Neural cell (in vitro differentiated cells): ENCODE measurements at regions not wholly inside any gene's neighbourhood (a gene's known extent, or its start where the extent isn't known, plus 50 kb on each side); places are given as distances from the start of the nearest gene placed in this dataset.

Source experiments
- H2AFZ ChIP-seq: fragments of 200-600, 300-800 bp; sonication (generic), shearing (Covaris generic); 2 replicates; pipeline ENCODE4 v1.6.0; 2014; ENCODE audit warnings: low read depth, mild to moderate bottlenecking, antibody characterized with exemption, low read length, moderate library complexity
- H3F3A ChIP-seq: fragments of 200-600 bp; shearing (Covaris generic); 2 replicates; pipeline ENCODE4 v1.6.1; 2016; ENCODE audit warnings: mild to moderate bottlenecking, moderate library complexity, mixed read lengths, antibody characterized with exemption, low read length; ENCODE audit not compliant: insufficient read depth, poor library complexity, severe bottlenecking
- H3K27ac ChIP-seq: fragments of 200-600, 300-800 bp; sonication (generic), shearing (Covaris generic); 2 replicates; pipeline ENCODE4 v1.5.1; 2014; ENCODE audit warnings: mild to moderate bottlenecking, low read length, moderate library complexity
- H3K27me3 ChIP-seq: fragments of 300-800, 200-600 bp; sonication (generic), shearing (Covaris generic); 2 replicates; pipeline ENCODE4 v1.6.0; 2014; ENCODE audit warnings: mild to moderate bottlenecking, low read depth, low read length, moderate library complexity; ENCODE audit not compliant: insufficient read depth
- H3K36me3 ChIP-seq: fragments of 300-800, 200-600 bp; sonication (generic), shearing (Covaris generic); 2 replicates; pipeline ENCODE4 v1.5.1; 2014; ENCODE audit warnings: mild to moderate bottlenecking, antibody characterized with exemption, low read length, moderate library complexity; ENCODE audit not compliant: insufficient read depth
- H3K4me2 ChIP-seq: fragments of 300-800, 200-600 bp; sonication (generic), shearing (Covaris generic); 2 replicates; pipeline ENCODE4 v1.6.0; 2014; ENCODE audit warnings: mild to moderate bottlenecking, low read length
- H3K4me3 ChIP-seq: fragments of 300-800, 200-600 bp; sonication (generic), shearing (Covaris generic); 2 replicates; pipeline ENCODE4 v1.5.1; 2014; ENCODE audit warnings: mild to moderate bottlenecking, low read length, moderate library complexity
- H3K79me2 ChIP-seq: fragments of 200-600 bp; shearing (Covaris generic); replicated peaks from 2 replicates; pipeline ENCODE4 v1.6.0; 2014; ENCODE audit warnings: mild to moderate bottlenecking, low read length, moderate library complexity; ENCODE audit not compliant: insufficient read depth
- H3K9ac ChIP-seq: fragments of 300-800, 200-600 bp; sonication (generic), shearing (Covaris generic); 2 replicates; pipeline ENCODE4 v1.6.1; 2016; ENCODE audit warnings: mild to moderate bottlenecking, low read length, mixed read lengths
- H3K9me2 ChIP-seq: fragments of 200-600 bp; shearing (Covaris generic); 2 replicates; pipeline ENCODE4 v1.6.1; 2016; ENCODE audit warnings: mild to moderate bottlenecking, low read length, mixed read lengths; ENCODE audit not compliant: insufficient read depth
- H3K9me3 ChIP-seq: fragments of 200-600, 300-800 bp; sonication (generic), shearing (Covaris generic); 2 replicates; pipeline ENCODE4 v1.6.1; 2016; ENCODE audit warnings: mild to moderate bottlenecking, mixed run types, low read length, moderate library complexity, mixed read lengths
- H4K20me1 ChIP-seq: fragments of 200-600 bp; shearing (Covaris generic); 2 replicates; pipeline ENCODE4 v1.6.1; 2016; ENCODE audit warnings: mild to moderate bottlenecking, mixed run types; ENCODE audit not compliant: insufficient read depth
- EP300 ChIP-seq: fragments of 450-650 bp; conservative IDR thresholded peaks from 2 replicates; pipeline ENCODE4 v1.6.1; 2014; ENCODE audit warnings: antibody characterized with exemption, mild to moderate bottlenecking, moderate library complexity; ENCODE audit not compliant: poor library complexity, severe bottlenecking
- EZH2 ChIP-seq: fragments of 200-600, 300-800 bp; shearing (Covaris generic), sonication (generic); IDR thresholded peaks from 2 replicates; pipeline ENCODE4 v1.6.1; 2014; ENCODE audit warnings: antibody characterized with exemption, low read length, borderline replicate concordance, mild to moderate bottlenecking; ENCODE audit not compliant: insufficient read depth, poor library complexity, severe bottlenecking
- MXI1 ChIP-seq: fragments of 450-650 bp; conservative IDR thresholded peaks from 2 replicates; pipeline ENCODE4 v1.6.1; 2014; ENCODE audit warnings: antibody characterized with exemption, mild to moderate bottlenecking; ENCODE audit not compliant: poor library complexity, severe bottlenecking
- POLR2AphosphoS5 ChIP-seq: IDR thresholded peaks from 2 replicates; pipeline ENCODE4 v1.6.1; 2012
- RAD21 ChIP-seq: fragments of 450-650 bp; conservative IDR thresholded peaks from 2 replicates; pipeline ENCODE4 v1.6.1; 2014; ENCODE audit warnings: antibody characterized with exemption, mild to moderate bottlenecking, moderate library complexity
- SMC3 ChIP-seq: fragments of 450-650 bp; conservative IDR thresholded peaks from 2 replicates; pipeline ENCODE4 v1.6.1; 2014; ENCODE audit warnings: antibody characterized with exemption, mild to moderate bottlenecking, moderate library complexity; ENCODE audit not compliant: poor library complexity
- TAF1 ChIP-seq: IDR thresholded peaks from 2 replicates; pipeline ENCODE4 v1.6.1; 2012; ENCODE audit warnings: low read depth
- TF ChIP-seq, protein P1 (sequence below): IDR thresholded peaks from 2 replicates; pipeline ENCODE4 v1.6.1; 2012; ENCODE audit warnings: borderline replicate concordance

DNA sequence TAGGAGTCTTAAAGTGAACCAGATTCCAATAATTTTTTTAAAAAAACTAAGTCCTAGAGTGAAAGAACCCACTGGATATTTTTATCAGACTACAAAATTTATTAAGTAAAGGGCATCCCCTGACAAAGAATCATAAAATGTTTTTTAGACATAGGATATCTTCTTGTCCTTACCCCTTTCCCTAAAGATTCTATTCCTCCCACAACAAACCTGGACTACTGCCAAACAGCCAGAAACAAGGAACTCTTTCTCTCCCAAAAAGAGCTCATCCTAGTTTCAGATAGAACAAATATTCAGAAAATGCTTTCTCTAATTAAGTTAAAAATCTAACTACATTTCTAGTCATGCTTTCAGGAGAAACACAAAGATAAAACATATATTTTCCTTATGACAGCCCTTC lies 327.1 kb downstream of the FAM181B start:
- H3K4me3 ChIP-seq: no peak overlapping the region
- no peaks in the 10 kb centered on the region for H3K27me3 ChIP-seq
- no peaks in the 10 kb centered on the region for H3K36me3 ChIP-seq
- no peak overlapping the region for H3K4me2 ChIP-seq
- H3K9me3 ChIP-seq: no peaks in the 10 kb centered on the region
- H3K9me2 ChIP-seq: no peaks in the 10 kb centered on the region
- no peak overlapping the region for H3K27ac ChIP-seq
- no peak overlapping the region for H3K9ac ChIP-seq
- H3F3A ChIP-seq: no peaks in the 10 kb centered on the region
- no peak overlapping the region for H2AFZ ChIP-seq
- H3K79me2 ChIP-seq: no peaks in the 10 kb centered on the region
- TF ChIP-seq SMC3: no peak
- TF ChIP-seq, protein P1, sequence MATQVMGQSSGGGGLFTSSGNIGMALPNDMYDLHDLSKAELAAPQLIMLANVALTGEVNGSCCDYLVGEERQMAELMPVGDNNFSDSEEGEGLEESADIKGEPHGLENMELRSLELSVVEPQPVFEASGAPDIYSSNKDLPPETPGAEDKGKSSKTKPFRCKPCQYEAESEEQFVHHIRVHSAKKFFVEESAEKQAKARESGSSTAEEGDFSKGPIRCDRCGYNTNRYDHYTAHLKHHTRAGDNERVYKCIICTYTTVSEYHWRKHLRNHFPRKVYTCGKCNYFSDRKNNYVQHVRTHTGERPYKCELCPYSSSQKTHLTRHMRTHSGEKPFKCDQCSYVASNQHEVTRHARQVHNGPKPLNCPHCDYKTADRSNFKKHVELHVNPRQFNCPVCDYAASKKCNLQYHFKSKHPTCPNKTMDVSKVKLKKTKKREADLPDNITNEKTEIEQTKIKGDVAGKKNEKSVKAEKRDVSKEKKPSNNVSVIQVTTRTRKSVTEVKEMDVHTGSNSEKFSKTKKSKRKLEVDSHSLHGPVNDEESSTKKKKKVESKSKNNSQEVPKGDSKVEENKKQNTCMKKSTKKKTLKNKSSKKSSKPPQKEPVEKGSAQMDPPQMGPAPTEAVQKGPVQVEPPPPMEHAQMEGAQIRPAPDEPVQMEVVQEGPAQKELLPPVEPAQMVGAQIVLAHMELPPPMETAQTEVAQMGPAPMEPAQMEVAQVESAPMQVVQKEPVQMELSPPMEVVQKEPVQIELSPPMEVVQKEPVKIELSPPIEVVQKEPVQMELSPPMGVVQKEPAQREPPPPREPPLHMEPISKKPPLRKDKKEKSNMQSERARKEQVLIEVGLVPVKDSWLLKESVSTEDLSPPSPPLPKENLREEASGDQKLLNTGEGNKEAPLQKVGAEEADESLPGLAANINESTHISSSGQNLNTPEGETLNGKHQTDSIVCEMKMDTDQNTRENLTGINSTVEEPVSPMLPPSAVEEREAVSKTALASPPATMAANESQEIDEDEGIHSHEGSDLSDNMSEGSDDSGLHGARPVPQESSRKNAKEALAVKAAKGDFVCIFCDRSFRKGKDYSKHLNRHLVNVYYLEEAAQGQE: no peak
- TF ChIP-seq MXI1: no peak
- TF ChIP-seq EZH2: no peak
- no peak for TF ChIP-seq RAD21
- no peak for TF ChIP-seq TAF1
- H4K20me1 ChIP-seq: no peaks in the 10 kb centered on the region

DNA sequence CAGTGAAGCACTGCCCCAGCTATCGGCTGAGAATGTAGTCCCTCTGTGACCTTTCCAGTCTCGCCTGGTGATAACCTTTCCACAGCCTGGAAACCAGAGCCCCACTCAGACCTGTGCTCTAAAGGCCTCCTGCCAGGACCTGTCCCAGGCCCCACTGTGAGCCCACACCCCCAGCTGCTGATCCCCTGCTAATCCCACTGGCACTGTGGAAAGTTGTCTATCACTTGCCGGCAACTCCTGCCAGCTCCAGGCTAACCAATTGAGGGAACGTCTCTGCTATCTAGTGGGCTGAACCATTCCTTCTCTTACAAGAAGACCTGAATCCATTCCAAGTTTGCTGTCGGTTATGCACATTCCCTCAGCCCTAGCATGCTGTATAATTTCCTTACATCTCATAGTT lies 328.2 kb downstream of the FAM181B start:
- TF ChIP-seq EP300: no peak
- no peak for TF ChIP-seq SMC3
- TF ChIP-seq RAD21: no peak
- TF ChIP-seq POLR2AphosphoS5: no peak
- TF ChIP-seq, protein P1: no peak
- no peak overlapping the region for H2AFZ ChIP-seq
- H3K9ac ChIP-seq: no peak overlapping the region
- H3K27me3 ChIP-seq: no peaks in the 10 kb centered on the region
- no peaks in the 10 kb centered on the region for H3K9me2 ChIP-seq
- no peaks in the 10 kb centered on the region for H3K36me3 ChIP-seq
- H4K20me1 ChIP-seq: no peaks in the 10 kb centered on the region
- no peak overlapping the region for H3K4me2 ChIP-seq
- H3K9me3 ChIP-seq: no peaks in the 10 kb centered on the region
- H3K27ac ChIP-seq: no peak overlapping the region
- no peaks in the 10 kb centered on the region for H3K79me2 ChIP-seq
- no peaks in the 10 kb centered on the region for H3F3A ChIP-seq
- no peak overlapping the region for H3K4me3 ChIP-seq
